ENCODE measurements at regions not wholly inside any gene's neighbourhood (a gene's known extent, or its start where the extent isn't known, plus 50 kb on each side); places are given as distances from the start of the nearest gene placed in this dataset.

GRCh38 chr2:19021100-19021476 is 337.3 kb downstream of the OSR1 start:
- BruUV-seq (replicated peaks), result no TSS peak
- WGBS, 2 experiments (ENCODE audit: extremely low coverage in 2 of 2, insufficient read length in 1 of 2), result no CpG with 5 or more reads among the region's 4 CpGs
- H3K79me1 ChIP-seq (ENCODE audit: low read depth in 1 of 2, low read length in 2 of 2), result peaks cover 0 to 4% of the 10 kb centered on the region in 2 experiments; a peak in 1 of 4 replicates
- peak overlapping the region; percentile 55; the same call in 1 of the 2 replicates for H4K5ac ChIP-seq (ENCODE audit: low read depth, low read length)
- peak overlapping the region; percentile 51; the same call in 2 of the 3 replicates for H2BK15ac ChIP-seq (ENCODE audit: low read depth, low read length)
- H3K36me3 ChIP-seq (ENCODE audit: control insufficient read depth, insufficient read depth, low read length), result no peaks in the 10 kb centered on the region
- H2AK9ac ChIP-seq (replicated peaks; ENCODE audit: low read depth, low read length, poor library complexity), result no peak overlapping the region
- no peak overlapping the region for H3K27ac ChIP-seq (ENCODE audit: insufficient read depth, low read length)
- H2AFZ ChIP-seq (replicated peaks; ENCODE audit: low read length, poor library complexity), result peak overlapping the region; percentile 16
- H4K91ac ChIP-seq (ENCODE audit: insufficient read depth, low read depth, low read length), result peak overlapping the region; percentile 78
- peaks cover 13% of the 10 kb centered on the region for H3K9me1 ChIP-seq (ENCODE audit: insufficient read depth, low read length)
- H3K27me3 ChIP-seq (ENCODE audit: control insufficient read depth, insufficient read depth, low read length), result no peaks in the 10 kb centered on the region
- no peak overlapping the region; the same call in 1 of the 2 replicates for H3K9ac ChIP-seq (ENCODE audit: low read depth, low read length)
- dilution Hi-C loops (cut with HindIII; ENCODE audit: low sequenced_read_pairs, unreplicated experiment) (no loop called here), in situ Hi-C loops (cut with MboI; ENCODE audit: low sequenced_read_pairs) (no loop called here), intact Hi-C loops (cut with micrococcal nuclease) (no loop called here)
- ChIA-PET POLR2A (ENCODE audit: unreplicated experiment) (no interaction called here), CTCF (no interaction called here)
- DNase-seq (peak; percentile 98), ATAC-seq (ENCODE audit: low read depth) (peak; percentile 90)
- TF ChIP-seq CTCF (conservative IDR thresholded peaks at IDR 0.05; ENCODE audit: low read depth, low read length), result no peak
- TF ChIP-seq NFE2L2 (IDR thresholded peaks at IDR 0.05; ENCODE audit: low read depth, low read length), result 0 out of 2 replicates have a peak, but pooled peaks have one; percentile 5
- no peak for TF ChIP-seq MXI1 (IDR thresholded peaks at IDR 0.05; ENCODE audit: borderline replicate concordance, low read depth, low read length)
- no peak for TF ChIP-seq USF2 (IDR thresholded peaks at IDR 0.05; ENCODE audit: low read depth, low read length)
- TF ChIP-seq SMC3 (IDR thresholded peaks at IDR 0.05; ENCODE audit: low read depth, low read length), result no peak
- TF ChIP-seq RAD21 (IDR thresholded peaks at IDR 0.05; ENCODE audit: low read length), result no peak; the same call in 1 of the 2 replicates
- no peak for TF ChIP-seq ELK1 (IDR thresholded peaks at IDR 0.05; ENCODE audit: borderline replicate concordance, low read depth, low read length)
- TF ChIP-seq MAZ (IDR thresholded peaks at IDR 0.05; ENCODE audit: borderline replicate concordance, low read depth, low read length), result no peak
- peak; percentile 79 for TF ChIP-seq RCOR1 (IDR thresholded peaks at IDR 0.05; ENCODE audit: insufficient replicate concordance, low read length)
- TF ChIP-seq FOS (IDR thresholded peaks at IDR 0.05; ENCODE audit: low read depth, low read length), result peak; percentile 82
- TF ChIP-seq POLR2A (IDR thresholded peaks at IDR 0.05; ENCODE audit: low read depth, low read length), result peak; percentile 70
- TF ChIP-seq CEBPB (IDR thresholded peaks at IDR 0.05; ENCODE audit: low read depth, low read length), result peak; percentile 42; the same call in 1 of the 2 replicates
- 0 out of 2 replicates have a peak, but pooled peaks have one; percentile 16 for TF ChIP-seq MAFK (IDR thresholded peaks at IDR 0.05; ENCODE audit: low read depth, low read length)
- H2BK20ac ChIP-seq (ENCODE audit: low read depth, low read length), result peak overlapping the region; percentile 97
- no peak overlapping the region for H2AK5ac ChIP-seq (ENCODE audit: low read depth, low read length)
- H2BK120ac ChIP-seq (ENCODE audit: low read depth, low read length), result peak overlapping the region; percentile 99
- H2BK5ac ChIP-seq (ENCODE audit: low read depth, low read length, poor library complexity, severe bottlenecking), result peak overlapping the region; percentile 94
- H3K23ac ChIP-seq (ENCODE audit: low read depth, low read length), result peak overlapping the region; percentile 55; the same call in 1 of the 2 replicates
- H3K4me1 ChIP-seq (ENCODE audit: control insufficient read depth, insufficient read depth, low read length), result peaks cover 20% of the 10 kb centered on the region
- peak overlapping the region in 1 of 2 experiments; percentile 87 for H4K8ac ChIP-seq (ENCODE audit: low read depth in 2 of 2, low read length in 2 of 2)
- no peaks in the 10 kb centered on the region for H4K20me1 ChIP-seq (ENCODE audit: insufficient read depth, low read length)
- H3K4me3 ChIP-seq (ENCODE audit: insufficient read depth, low read depth, low read length), result peak overlapping the region; percentile 14; the same call in 1 of the 2 replicates
- H3K14ac ChIP-seq (replicated peaks; ENCODE audit: low read depth, low read length), result peak overlapping the region; percentile 56
- H3K9me3 ChIP-seq (ENCODE audit: control insufficient read depth, insufficient read depth, low read length), result no peaks in the 10 kb centered on the region
- peak overlapping the region; percentile 72; the same call in 1 of the 2 replicates for H3K56ac ChIP-seq (ENCODE audit: extremely low read depth, insufficient read depth, low read length)
- H3K4ac ChIP-seq (ENCODE audit: low read depth, low read length), result peak overlapping the region; percentile 99
- peak overlapping the region; percentile 74 for H3K4me2 ChIP-seq (ENCODE audit: low read depth, low read length)
- H3K18ac ChIP-seq (ENCODE audit: low read depth, low read length), result peak overlapping the region; percentile 87

Data from IMR-90 (cell line).